PFSK-1 (cell line): ENCODE measurements at regions not wholly inside any gene's neighbourhood (a gene's known extent, or its start where the extent isn't known, plus 50 kb on each side); places are given as distances from the start of the nearest gene placed in this dataset.

ENCODE experiments used
- POLR2AphosphoS5 ChIP-seq: IDR thresholded peaks from 2 replicates; pipeline ENCODE4 v1.6.1; 2012; ENCODE audit warnings: low read depth, mild to moderate bottlenecking, control low read depth, low read length, moderate library complexity
- TF ChIP-seq, protein P1 (sequence below), 2 experiments: IDR thresholded peaks; 2 replicates each; pipeline versions ENCODE4 v1.6.1 to v1.8.0; 2011 to 2012; ENCODE audit warnings: low read depth in 2 of 2, low read length in 2 of 2, control low read depth in 1 of 2, inconsistent platforms in 1 of 2, mild to moderate bottlenecking in 1 of 2, moderate library complexity in 1 of 2; ENCODE audit not compliant: insufficient read depth in 1 of 2

DNA sequence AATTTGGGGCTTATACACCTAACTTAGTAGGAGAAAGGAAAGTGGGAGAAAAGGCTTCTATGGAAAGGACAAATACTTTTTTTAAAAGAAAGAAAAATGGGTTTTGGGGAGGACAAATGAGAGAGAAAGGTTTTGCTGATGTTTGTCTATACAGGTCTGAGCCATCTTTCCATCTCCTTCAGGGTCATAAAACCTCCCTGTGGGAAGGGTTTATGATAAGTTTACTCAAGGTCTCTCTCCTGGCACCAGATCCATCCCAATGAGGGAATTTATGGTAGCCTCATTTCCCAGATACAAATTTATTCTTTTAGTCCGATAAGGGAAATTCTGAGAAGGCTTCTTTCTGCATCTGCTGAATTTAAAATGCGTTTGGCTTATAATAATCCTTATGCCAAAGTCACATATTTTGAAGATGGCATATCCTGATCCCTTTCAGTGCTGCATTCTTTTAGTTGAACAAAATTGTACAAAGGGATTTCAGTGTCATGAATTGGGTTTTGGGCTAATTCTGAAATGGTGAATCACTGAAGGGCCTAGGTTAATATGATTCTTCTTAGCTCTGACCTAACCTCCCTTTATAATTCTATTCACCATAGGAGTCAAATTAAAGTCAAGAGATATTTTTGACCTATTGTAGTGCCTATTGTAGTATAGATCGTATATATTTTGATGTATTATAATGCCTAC is 173.5 kb upstream of the DYRK2 start:
- TF ChIP-seq POLR2AphosphoS5 = no peak
- TF ChIP-seq, protein P1, sequence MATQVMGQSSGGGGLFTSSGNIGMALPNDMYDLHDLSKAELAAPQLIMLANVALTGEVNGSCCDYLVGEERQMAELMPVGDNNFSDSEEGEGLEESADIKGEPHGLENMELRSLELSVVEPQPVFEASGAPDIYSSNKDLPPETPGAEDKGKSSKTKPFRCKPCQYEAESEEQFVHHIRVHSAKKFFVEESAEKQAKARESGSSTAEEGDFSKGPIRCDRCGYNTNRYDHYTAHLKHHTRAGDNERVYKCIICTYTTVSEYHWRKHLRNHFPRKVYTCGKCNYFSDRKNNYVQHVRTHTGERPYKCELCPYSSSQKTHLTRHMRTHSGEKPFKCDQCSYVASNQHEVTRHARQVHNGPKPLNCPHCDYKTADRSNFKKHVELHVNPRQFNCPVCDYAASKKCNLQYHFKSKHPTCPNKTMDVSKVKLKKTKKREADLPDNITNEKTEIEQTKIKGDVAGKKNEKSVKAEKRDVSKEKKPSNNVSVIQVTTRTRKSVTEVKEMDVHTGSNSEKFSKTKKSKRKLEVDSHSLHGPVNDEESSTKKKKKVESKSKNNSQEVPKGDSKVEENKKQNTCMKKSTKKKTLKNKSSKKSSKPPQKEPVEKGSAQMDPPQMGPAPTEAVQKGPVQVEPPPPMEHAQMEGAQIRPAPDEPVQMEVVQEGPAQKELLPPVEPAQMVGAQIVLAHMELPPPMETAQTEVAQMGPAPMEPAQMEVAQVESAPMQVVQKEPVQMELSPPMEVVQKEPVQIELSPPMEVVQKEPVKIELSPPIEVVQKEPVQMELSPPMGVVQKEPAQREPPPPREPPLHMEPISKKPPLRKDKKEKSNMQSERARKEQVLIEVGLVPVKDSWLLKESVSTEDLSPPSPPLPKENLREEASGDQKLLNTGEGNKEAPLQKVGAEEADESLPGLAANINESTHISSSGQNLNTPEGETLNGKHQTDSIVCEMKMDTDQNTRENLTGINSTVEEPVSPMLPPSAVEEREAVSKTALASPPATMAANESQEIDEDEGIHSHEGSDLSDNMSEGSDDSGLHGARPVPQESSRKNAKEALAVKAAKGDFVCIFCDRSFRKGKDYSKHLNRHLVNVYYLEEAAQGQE (IDR thresholded peaks at IDR 0.05; ENCODE audit: insufficient read depth in 1 of 2, low read depth in 2 of 2, low read length in 2 of 2) = no peak
